ENCODE measurements at regions not wholly inside any gene's neighbourhood (a gene's known extent, or its start where the extent isn't known, plus 50 kb on each side); places are given as distances from the start of the nearest gene placed in this dataset.

- in situ Hi-C loops (cut with MboI; ENCODE audit: low pct_ligation_motif_present in 1 of 4, low pct_unique_long_range_greater_than_20kb in 1 of 4, low sequenced_read_pairs in 3 of 4), result no loop called here
- WGBS, 2 donors (ENCODE audit: low coverage in 1 of 2), result 38 to 78% methylated on average over 1 to 2 of the region's 2 CpGs
- Histone ChIP-seq H3K36me3 (no peaks in the 10 kb centered on the region), H3K27me3 (no peaks in the 10 kb centered on the region), H3K27ac (no peak overlapping the region), H3K4me1 (no peaks in the 10 kb centered on the region), H3K9me3 (no peaks in the 10 kb centered on the region), H3K4me3 (no peak overlapping the region)
- intact Hi-C loops (cut with DNase I; ENCODE audit: low total_unique reads), result no loop called here
- TF ChIP-seq EP300 (IDR thresholded peaks at IDR 0.05; ENCODE audit: low read depth) (no peak), POLR2AphosphoS5 (IDR thresholded peaks at IDR 0.05) (no peak), CTCF (IDR thresholded peaks at IDR 0.05) (no peak)
- DNase-seq, result no peak
Measured at GRCh38 chr14:44361083-44361482, 146.0 kb downstream of the FSCB start.

- Histone ChIP-seq H3K27ac (no peak overlapping the region), H3K27me3 (no peaks in the 10 kb centered on the region), H3K4me3 (no peak overlapping the region), H3K4me1 (no peaks in the 10 kb centered on the region), H3K36me3 (no peaks in the 10 kb centered on the region), H3K9me3 (no peaks in the 10 kb centered on the region)
- DNase-seq, result no peak
- in situ Hi-C loops (cut with MboI; ENCODE audit: low pct_ligation_motif_present in 1 of 4, low pct_unique_long_range_greater_than_20kb in 1 of 4, low sequenced_read_pairs in 3 of 4) (no loop called here), intact Hi-C loops (cut with DNase I; ENCODE audit: low total_unique reads) (no loop called here)
- no peak for TF ChIP-seq CTCF (IDR thresholded peaks at IDR 0.05)
- TF ChIP-seq EP300 (IDR thresholded peaks at IDR 0.05; ENCODE audit: low read depth), result no peak
- TF ChIP-seq POLR2AphosphoS5 (IDR thresholded peaks at IDR 0.05), result no peak
- no peak for TF ChIP-seq POLR2A (IDR thresholded peaks at IDR 0.05)
- 81 to 91% methylated on average over 3 of the region's 3 CpGs for WGBS, 2 donors (ENCODE audit: low coverage in 1 of 2)
Measured at GRCh38 chr14:44353805-44354204, 153.3 kb downstream of the FSCB start.

- Histone ChIP-seq H3K27me3 (no peaks in the 10 kb centered on the region), H3K36me3 (no peaks in the 10 kb centered on the region), H3K27ac (no peak overlapping the region), H3K4me3 (no peak overlapping the region), H3K4me1 (no peaks in the 10 kb centered on the region), H3K9me3 (peaks cover 0 to 9% of the 10 kb centered on the region in 2 donors)
- intact Hi-C loops (cut with DNase I; ENCODE audit: low total_unique reads), result no loop called here
- TF ChIP-seq EP300 (IDR thresholded peaks at IDR 0.05; ENCODE audit: low read depth) (no peak), CTCF (IDR thresholded peaks at IDR 0.05) (no peak), POLR2A (IDR thresholded peaks at IDR 0.05) (no peak), POLR2AphosphoS5 (IDR thresholded peaks at IDR 0.05) (no peak)
- 19 to 38% methylated on average over 1 of the region's 1 CpG for WGBS, 2 donors (ENCODE audit: low coverage in 1 of 2)
- in situ Hi-C loops (cut with MboI; ENCODE audit: low pct_ligation_motif_present in 1 of 4, low pct_unique_long_range_greater_than_20kb in 1 of 4, low sequenced_read_pairs in 3 of 4), result no loop called here
- DNase-seq, result no peak
Measured at GRCh38 chr14:44352201-44352600, 154.9 kb downstream of the FSCB start.

- Histone ChIP-seq H3K9me3 (peaks cover 5 to 12% of the 10 kb centered on the region in 2 donors), H3K27me3 (no peaks in the 10 kb centered on the region), H3K4me1 (no peaks in the 10 kb centered on the region), H3K27ac (no peak overlapping the region), H3K4me3 (no peak overlapping the region), H3K36me3 (no peaks in the 10 kb centered on the region)
- TF ChIP-seq POLR2AphosphoS5 (IDR thresholded peaks at IDR 0.05) (no peak), EP300 (IDR thresholded peaks at IDR 0.05; ENCODE audit: low read depth) (no peak), POLR2A (IDR thresholded peaks at IDR 0.05) (no peak), CTCF (IDR thresholded peaks at IDR 0.05) (no peak)
- WGBS, 2 donors (ENCODE audit: low coverage in 1 of 2), result 25% methylated on average over 1 of the region's 1 CpG
- intact Hi-C loops (cut with DNase I; ENCODE audit: low total_unique reads) (no loop called here), in situ Hi-C loops (cut with MboI; ENCODE audit: low pct_ligation_motif_present in 1 of 4, low pct_unique_long_range_greater_than_20kb in 1 of 4, low sequenced_read_pairs in 3 of 4) (no loop called here)
- no peak for DNase-seq
Measured at GRCh38 chr14:44347316-44347715, 159.8 kb downstream of the FSCB start.
